ENCODE measurements at regions not wholly inside any gene's neighbourhood (a gene's known extent, or its start where the extent isn't known, plus 50 kb on each side); places are given as distances from the start of the nearest gene placed in this dataset.

- Histone ChIP-seq H3K27me3 (replicated peaks; ENCODE audit: insufficient read depth, low read depth, low read length, poor library complexity) (no peaks in the 10 kb centered on the region), H3K27ac (ENCODE audit: low read depth, low read length, poor library complexity, severe bottlenecking) (no peak overlapping the region), H3K4me1 (ENCODE audit: insufficient read depth, low read length, poor library complexity, severe bottlenecking) (no peaks in the 10 kb centered on the region), H3K9me3 (ENCODE audit: low read depth, low read length, poor library complexity, severe bottlenecking) (peaks cover 27% of the 10 kb centered on the region), H3K4me3 (ENCODE audit: low read depth, low read length, poor library complexity, severe bottlenecking) (no peak overlapping the region), H3K36me3 (ENCODE audit: insufficient read depth, low read length, poor library complexity, severe bottlenecking) (no peaks in the 10 kb centered on the region)
- ChIA-PET CTCF (interaction anchor here (0.5 kb wide), 1 partner anchor 163 kb away, joined by 4 read pairs; no protein-coding TSS in a partner anchor), POLR2A (ENCODE audit: low non-redundant PET) (no interaction called here)
- no peak for TF ChIP-seq CTCF (conservative IDR thresholded peaks at IDR 0.05; ENCODE audit: low read depth, low read length)
- TF ChIP-seq EZH2 (IDR thresholded peaks at IDR 0.05; ENCODE audit: borderline replicate concordance, low read depth, low read length, poor library complexity, severe bottlenecking), result no peak
- intact Hi-C loops (cut with micrococcal nuclease; ENCODE audit: unreplicated experiment), result no loop called here
- DNase-seq (ENCODE audit: low spot score), result no peak
- BruUV-seq (replicated peaks), result no TSS peak
Observed at GRCh38 chr15:25616471-25616870, 177.6 kb upstream of the UBE3A start.

GRCh38 chr15:25613134-25613533 lies 174.3 kb upstream of the UBE3A start:
- TF ChIP-seq EZH2 (IDR thresholded peaks at IDR 0.05; ENCODE audit: borderline replicate concordance, low read depth, low read length, poor library complexity, severe bottlenecking) (no peak), CTCF (conservative IDR thresholded peaks at IDR 0.05; ENCODE audit: low read depth, low read length) (no peak)
- Histone ChIP-seq H3K9me3 (ENCODE audit: low read depth, low read length, poor library complexity, severe bottlenecking) (peaks cover 17% of the 10 kb centered on the region), H3K4me3 (ENCODE audit: low read depth, low read length, poor library complexity, severe bottlenecking) (no peak overlapping the region), H3K27me3 (replicated peaks; ENCODE audit: insufficient read depth, low read depth, low read length, poor library complexity) (no peaks in the 10 kb centered on the region), H3K36me3 (ENCODE audit: insufficient read depth, low read length, poor library complexity, severe bottlenecking) (no peaks in the 10 kb centered on the region), H3K4me1 (ENCODE audit: insufficient read depth, low read length, poor library complexity, severe bottlenecking) (no peaks in the 10 kb centered on the region), H3K27ac (ENCODE audit: low read depth, low read length, poor library complexity, severe bottlenecking) (no peak overlapping the region)
- intact Hi-C loops (cut with micrococcal nuclease; ENCODE audit: unreplicated experiment), result no loop called here
- ChIA-PET CTCF (no interaction called here), POLR2A (ENCODE audit: low non-redundant PET) (no interaction called here)
- no peak for DNase-seq (ENCODE audit: low spot score)
- no TSS peak for BruUV-seq (replicated peaks)

- TF ChIP-seq CTCF (conservative IDR thresholded peaks at IDR 0.05; ENCODE audit: low read depth, low read length) (no peak), EZH2 (IDR thresholded peaks at IDR 0.05; ENCODE audit: borderline replicate concordance, low read depth, low read length, poor library complexity, severe bottlenecking) (no peak)
- no peak for DNase-seq (ENCODE audit: low spot score)
- no peaks in the 10 kb centered on the region for H3K27me3 ChIP-seq (replicated peaks; ENCODE audit: insufficient read depth, low read depth, low read length, poor library complexity)
- no peaks in the 10 kb centered on the region for H3K36me3 ChIP-seq (ENCODE audit: insufficient read depth, low read length, poor library complexity, severe bottlenecking)
- H3K4me3 ChIP-seq (ENCODE audit: low read depth, low read length, poor library complexity, severe bottlenecking), result no peak overlapping the region
- CTCF ChIA-PET, result no interaction called here
- intact Hi-C loops (cut with micrococcal nuclease; ENCODE audit: unreplicated experiment), result no loop called here
- no TSS peak for BruUV-seq (replicated peaks)
- no peak overlapping the region for H3K27ac ChIP-seq (ENCODE audit: low read depth, low read length, poor library complexity, severe bottlenecking)
- H3K9me3 ChIP-seq (ENCODE audit: low read depth, low read length, poor library complexity, severe bottlenecking), result peaks cover 24% of the 10 kb centered on the region
- H3K4me1 ChIP-seq (ENCODE audit: insufficient read depth, low read length, poor library complexity, severe bottlenecking), result no peaks in the 10 kb centered on the region
- POLR2A ChIA-PET (ENCODE audit: low non-redundant PET), result no interaction called here
Observed at GRCh38 chr15:25611603-25612002, 172.8 kb upstream of the UBE3A start.

Data from A673 (cell line).